ENCODE measurements at regions not wholly inside any gene's neighbourhood (a gene's known extent, or its start where the extent isn't known, plus 50 kb on each side); places are given as distances from the start of the nearest gene placed in this dataset.
A peak's percentile ranks its signal among the peaks of the same experiment; 100 is the strongest.
"Not testable (repeated sequence)": the region's sequence is repeated elsewhere in the genome, so short reads cannot be mapped to it uniquely, and the experiment has no call there.

DNA sequence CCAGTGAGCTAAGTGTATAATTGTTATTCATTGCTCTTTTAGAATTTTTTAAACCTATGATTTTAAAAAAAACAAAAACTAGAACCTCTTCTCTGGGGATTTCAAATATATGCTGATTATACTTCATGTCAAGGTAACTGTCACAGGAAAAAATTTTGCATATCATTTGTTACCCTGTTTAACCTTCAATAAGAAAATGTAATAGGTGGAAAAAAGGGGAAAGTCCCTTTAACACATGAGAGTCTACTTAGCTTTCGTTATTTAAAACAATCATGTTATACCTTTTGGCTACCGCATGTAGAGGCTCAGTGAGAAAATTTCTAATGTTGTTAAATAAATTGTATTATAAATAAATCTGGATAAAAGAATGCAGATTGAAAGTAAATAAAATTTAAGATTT lies 190.1 kb upstream of the AKR1E2 start:
- no peak for DNase-seq (ENCODE audit: low read depth)

- DNase-seq (ENCODE audit: low read depth): no peak
These were observed 190.6 kb upstream of the AKR1E2 start for GRCh38 chr10:4635388-4635787.

GRCh38 chr10:4633776-4634175 lies 192.2 kb upstream of the AKR1E2 start:
- no peak for DNase-seq (ENCODE audit: low read depth)

- no peak for DNase-seq (ENCODE audit: low read depth)
These were observed 192.8 kb upstream of the AKR1E2 start for GRCh38 chr10:4633186-4633585.

DNA sequence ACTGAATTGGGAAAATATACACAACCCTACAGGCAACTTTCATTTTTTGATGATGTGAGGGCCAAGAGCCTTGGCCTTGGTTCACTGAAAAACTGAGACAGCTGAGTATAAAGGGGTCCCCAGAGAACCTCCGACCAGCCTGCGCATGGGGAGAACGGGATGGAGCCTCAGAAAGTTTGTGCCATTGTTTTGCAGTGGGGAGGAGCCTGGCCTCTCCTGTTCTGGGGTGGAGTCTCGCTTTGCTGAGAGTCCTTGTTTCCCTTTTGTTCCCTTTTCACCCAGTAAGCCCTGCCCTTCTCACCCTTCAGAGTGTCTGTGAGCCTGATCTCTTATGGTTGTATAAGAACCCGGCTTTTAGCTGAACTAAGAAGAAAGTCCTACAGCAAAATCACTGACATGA lies 193.2 kb upstream of the AKR1E2 start:
- DNase-seq (ENCODE audit: low read depth): no peak

DNA sequence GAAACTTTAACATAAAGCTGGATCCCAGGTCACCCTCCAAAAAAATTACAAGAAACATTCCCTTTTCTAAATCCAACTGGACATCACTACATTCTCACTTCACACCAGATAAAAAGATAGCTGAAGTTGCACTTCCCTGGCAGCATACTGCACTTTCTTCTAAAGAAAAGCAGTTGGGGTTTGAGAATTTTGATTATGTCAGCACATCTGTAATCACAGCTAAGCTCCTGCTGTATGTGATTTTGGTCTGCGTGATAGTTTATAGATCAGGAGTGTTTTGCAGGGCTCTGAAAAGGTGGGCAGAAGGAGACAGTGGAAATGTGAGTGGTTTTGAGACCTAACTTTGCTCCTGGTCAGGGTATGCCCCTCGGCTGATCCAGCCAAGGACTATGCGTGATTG lies 199.1 kb upstream of the AKR1E2 start:
- no peak for DNase-seq (ENCODE audit: low read depth)

DNA sequence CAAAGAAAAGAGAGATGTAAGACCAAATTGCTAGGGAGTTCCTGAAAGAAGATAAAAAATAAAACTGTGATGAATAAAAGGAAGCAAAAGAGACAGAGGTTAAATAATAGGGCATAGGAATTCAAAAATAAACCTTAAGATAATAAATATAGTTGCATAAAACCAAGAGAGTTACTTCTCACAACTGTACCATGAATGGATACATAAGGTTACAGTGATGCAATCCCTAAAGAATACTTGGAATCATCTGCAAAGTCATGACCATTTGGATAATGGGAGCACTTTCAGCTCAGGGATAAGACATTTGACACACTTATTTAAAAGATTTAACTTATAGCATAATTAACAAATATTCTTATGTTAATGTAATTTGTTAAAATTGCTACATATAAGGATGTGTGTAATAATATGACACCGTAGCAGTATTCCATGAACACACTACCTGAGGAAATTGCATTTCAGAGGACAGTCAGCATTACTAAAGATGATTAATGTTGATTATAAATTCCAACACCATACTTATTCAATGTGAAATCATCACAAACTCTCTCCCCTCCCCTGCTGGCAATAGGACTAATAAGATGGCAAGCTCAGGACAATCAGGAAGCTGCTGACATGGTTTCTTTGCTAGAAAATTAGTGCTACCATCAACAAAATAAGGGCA lies 202.1 kb upstream of the AKR1E2 start:
- DNase-seq (ENCODE audit: low read depth): no peak

GRCh38 chr10:4623200-4623599 lies 202.8 kb upstream of the AKR1E2 start:
- DNase-seq (ENCODE audit: low read depth): no peak

- no peak for DNase-seq (ENCODE audit: low read depth)
These were observed 203.6 kb upstream of the AKR1E2 start for GRCh38 chr10:4622384-4622783.

- DNase-seq (ENCODE audit: low read depth): no peak
These were observed 208.4 kb upstream of the AKR1E2 start for GRCh38 chr10:4617589-4617988.

DNA sequence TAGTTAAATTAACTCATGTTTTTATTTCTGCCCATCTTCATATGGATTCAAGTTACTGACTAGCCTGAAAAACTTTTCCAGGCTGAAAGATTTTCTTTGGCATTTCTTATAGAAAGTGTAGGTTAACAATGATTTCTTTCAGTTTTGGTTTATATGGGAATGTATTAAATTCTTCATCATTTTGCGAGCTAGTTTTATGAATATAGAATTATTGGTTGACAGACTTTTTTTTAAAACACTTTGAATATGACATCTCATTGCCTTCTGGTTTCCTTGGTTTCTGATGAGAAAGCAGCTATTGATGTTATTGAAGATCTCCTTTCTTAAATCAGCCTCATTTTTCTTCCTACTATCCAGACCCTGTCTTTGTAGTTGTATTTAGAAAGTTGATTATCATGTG lies 211.0 kb upstream of the AKR1E2 start:
- DNase-seq (ENCODE audit: low read depth): no peak

DNA sequence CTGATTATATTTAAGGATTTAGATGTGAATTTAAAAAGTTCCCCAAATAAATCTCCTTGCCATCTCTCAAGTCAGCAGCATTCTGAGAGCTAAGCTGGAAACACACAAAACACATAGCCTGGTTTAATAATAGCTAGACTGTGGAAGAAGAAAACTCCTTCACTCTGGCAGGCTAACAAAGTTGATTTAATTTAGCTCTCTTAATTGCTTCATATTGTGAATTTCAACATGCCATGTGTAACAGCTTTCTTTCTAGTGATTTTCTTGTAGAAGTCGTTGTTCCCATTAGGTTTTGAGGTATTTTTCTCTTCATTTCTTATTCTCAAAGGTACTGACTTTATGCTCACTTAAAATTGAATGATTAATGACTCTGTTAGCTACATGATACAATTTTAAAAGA lies 216.8 kb upstream of the AKR1E2 start:
- DNase-seq (ENCODE audit: low read depth): no peak

DNA sequence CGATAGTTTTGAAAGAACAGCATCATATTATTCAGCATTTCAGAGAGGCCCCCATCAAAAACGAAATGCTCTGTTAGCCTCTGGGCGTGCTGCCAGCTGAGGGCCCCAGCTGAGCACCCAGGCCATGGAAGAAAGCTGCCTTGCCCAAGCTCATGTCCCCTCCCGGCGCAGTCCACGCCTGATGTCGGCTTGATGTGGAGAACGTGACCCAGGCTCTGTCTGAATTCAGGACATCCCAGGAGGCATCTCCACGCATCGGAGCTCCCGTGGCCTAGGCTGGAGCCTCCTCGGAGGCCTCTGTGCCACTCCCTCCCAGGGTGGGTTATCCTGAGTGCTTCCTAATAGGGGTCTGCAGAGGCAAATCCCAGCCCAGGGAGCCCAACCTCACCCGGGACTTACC lies 218.3 kb upstream of the AKR1E2 start:
- DNase-seq (ENCODE audit: low read depth): no peak

DNA sequence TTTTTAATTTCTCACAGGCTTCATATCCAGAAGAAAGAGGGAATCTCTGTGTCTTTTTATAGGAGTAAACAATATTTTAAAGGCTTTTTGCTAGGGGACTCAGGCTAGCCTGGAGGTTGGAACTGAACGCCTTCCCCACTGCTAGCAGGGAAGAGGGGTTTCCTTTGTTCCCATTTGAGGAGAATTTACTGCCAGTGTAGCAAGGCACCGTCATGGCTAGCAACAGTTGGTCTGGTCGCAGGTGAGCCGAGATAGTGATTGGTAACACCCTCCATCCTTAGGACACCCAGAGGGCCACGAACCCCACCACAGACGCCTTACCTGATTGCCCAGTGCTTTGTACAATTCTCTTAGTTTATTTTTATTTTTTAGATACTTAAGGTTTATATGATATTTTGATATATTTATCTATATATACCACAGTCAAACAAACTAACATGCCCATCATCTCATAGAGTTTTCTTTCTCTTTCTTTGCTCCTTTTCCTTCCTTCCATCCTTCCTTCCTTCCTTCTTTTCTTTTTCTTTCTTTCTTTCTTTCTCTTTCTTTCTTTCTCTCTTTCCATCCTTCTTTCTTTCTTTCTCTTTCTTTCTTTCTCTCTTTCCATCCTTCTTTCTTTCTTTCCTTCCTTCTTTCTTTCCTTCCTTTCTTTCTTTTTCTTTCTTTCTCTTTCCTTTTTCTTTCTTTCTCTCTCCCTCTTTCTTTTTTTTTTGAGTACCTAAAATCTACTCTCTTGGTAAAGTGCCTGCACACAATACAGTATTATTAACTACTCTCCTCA lies 219.0 kb upstream of the AKR1E2 start:
- no peak for DNase-seq (ENCODE audit: low read depth)

GRCh38 chr10:4602764-4603491 lies 223.1 kb upstream of the AKR1E2 start:
- DNase-seq (ENCODE audit: low read depth): no peak

GRCh38 chr10:4599471-4599870 lies 226.5 kb upstream of the AKR1E2 start:
- DNase-seq (ENCODE audit: low read depth): no peak

DNA sequence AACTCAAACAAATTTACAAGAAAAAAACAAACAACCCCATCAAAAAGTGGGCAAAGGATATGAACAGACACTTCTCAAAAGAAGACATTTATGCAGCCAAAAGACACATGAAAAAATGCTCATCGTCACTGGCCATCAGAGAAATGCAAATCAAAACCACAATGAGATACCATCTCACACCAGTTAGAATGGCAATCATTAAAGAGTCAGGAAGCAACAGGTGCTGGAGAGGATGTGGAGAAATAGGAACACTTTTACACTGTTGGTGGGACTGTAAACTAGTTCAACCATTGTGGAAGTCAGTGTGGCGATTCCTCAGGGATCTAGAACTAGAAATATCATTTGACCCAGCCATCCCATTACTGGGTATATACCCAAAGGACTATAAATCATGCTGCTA lies 228.1 kb upstream of the AKR1E2 start:
- not testable (repeated sequence) for DNase-seq (ENCODE audit: low read depth)

GRCh38 chr10:4596951-4597350 lies 229.1 kb upstream of the AKR1E2 start:
- no peak for DNase-seq (ENCODE audit: low read depth)

DNA sequence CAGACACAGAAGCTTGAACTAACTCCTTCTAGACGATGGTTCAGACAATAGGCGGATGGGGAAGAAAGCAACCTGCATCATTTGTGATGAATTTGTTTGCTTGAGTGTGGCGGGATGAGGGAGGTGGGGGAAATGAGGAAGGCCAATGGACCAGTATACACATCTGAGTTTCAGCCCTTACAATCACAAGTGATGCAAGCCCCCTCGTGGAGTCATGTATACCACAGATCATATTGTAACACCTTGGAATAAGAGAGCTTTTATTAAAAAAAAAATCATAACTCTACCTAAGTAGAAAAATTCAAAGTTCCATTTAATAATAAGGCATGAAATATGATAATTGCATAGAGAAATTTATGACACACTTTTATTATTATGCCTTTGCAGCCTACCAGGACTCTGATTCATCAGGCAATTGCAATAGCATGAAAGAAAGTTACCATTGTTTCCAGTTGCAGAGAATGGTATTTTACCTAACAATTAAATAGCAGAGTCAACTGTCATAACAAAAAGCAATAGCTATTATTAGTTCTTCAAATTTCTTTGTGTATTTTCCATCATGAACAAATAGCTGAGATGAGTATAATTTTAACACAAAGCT lies 230.2 kb upstream of the AKR1E2 start:
- DNase-seq (ENCODE audit: low read depth): no peak

- DNase-seq (ENCODE audit: low read depth): no peak
These were observed 235.2 kb upstream of the AKR1E2 start for GRCh38 chr10:4590807-4591206.

GRCh38 chr10:4588824-4589223 lies 237.2 kb upstream of the AKR1E2 start:
- no peak for DNase-seq (ENCODE audit: low read depth)

DNA sequence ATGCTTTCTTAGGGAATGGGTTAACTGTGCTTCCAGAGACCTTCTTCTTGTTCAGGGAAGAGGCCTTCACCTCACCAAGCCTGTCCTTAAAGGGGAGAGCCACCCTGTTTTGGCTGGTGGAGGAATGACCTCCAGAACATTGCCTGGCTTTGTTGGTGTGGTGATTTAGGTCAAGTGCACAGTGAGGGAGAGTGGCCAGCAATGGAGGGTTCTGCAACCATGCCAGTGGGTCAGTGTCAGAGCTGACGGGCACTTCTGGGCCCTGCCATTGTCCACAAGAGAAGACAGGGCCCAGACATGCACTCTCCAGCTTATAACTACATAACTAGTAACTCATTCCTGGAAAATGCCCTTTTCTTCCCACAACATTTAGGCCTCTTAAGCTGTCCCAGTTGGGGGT lies 238.5 kb upstream of the AKR1E2 start:
- no peak for DNase-seq (ENCODE audit: low read depth)

DNA sequence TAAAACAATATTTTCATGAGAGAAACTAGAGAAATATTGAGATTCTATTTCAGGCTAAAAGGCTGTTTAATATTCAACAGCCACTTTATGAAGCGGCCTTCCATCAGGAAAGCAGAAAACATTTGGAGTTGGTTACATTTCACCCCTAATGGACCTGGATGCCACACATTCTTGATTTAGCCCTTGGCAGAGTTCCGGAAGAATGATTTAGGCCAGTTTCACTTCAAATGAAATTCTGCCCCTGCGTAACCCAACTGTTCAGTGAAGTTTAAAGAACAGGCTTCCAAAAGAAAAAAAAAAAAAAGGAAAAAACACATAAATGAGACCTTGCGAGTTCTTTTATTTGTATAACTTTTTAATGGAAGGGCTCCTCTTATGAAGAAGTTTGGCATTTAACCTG lies 239.2 kb upstream of the AKR1E2 start:
- peak; percentile 35 for DNase-seq (ENCODE audit: low read depth)
